WTC11 (cell line): ENCODE measurements at regions not wholly inside any gene's neighbourhood (a gene's known extent, or its start where the extent isn't known, plus 50 kb on each side); places are given as distances from the start of the nearest gene placed in this dataset.

Source experiments
- ATAC-seq: fragments of 200-7000 bp; cut with Tn5 transposase; 2 replicates; pipeline ENCODE4 v1.10.0; 2021; ENCODE audit warnings: mild to moderate bottlenecking, moderate library complexity
- CTCF ChIA-PET: fragments of 300-600 bp; sonication (Branson Sonifier 250); formaldehyde crosslinking; loops from one replicate; lab custom pipeline; 2021; ENCODE audit warnings: antibody characterized with exemption; lab: Charles Lee
- POLR2A ChIA-PET: fragments of 350-600 bp; sonication (Branson Sonifier 250); formaldehyde crosslinking; loops from one replicate; lab custom pipeline; 2021; ENCODE audit warnings: antibody characterized with exemption; lab: Charles Lee
- DNase-seq: peaks from one replicate; pipeline ENCODE4 v3.0.0; 2021; ENCODE audit warnings: low spot score
- H3K27ac Mint-ChIP-seq: 2 replicates; pipeline ENCODE4 v1.8.0; 2021; ENCODE audit warnings: mixed read lengths
- H3K27me3 Mint-ChIP-seq: 2 replicates; pipeline ENCODE4 v1.8.0; 2021; ENCODE audit warnings: low read depth, mild to moderate bottlenecking, moderate library complexity, mixed read lengths
- H3K36me3 Mint-ChIP-seq: 2 replicates; pipeline ENCODE4 v1.8.0; 2021; ENCODE audit warnings: mixed read lengths
- H3K4me1 Mint-ChIP-seq: 2 replicates; pipeline ENCODE4 v1.8.0; 2022; ENCODE audit warnings: mixed read lengths
- H3K4me3 Mint-ChIP-seq: 2 replicates; pipeline ENCODE4 v1.8.0; 2021; ENCODE audit warnings: mild to moderate bottlenecking, moderate library complexity, mixed read lengths
- H3K9me3 Mint-ChIP-seq: 2 replicates; pipeline ENCODE4 v1.8.0; 2021; ENCODE audit warnings: mixed read lengths
- CREB1 ChIP-seq: sonication (generic); formaldehyde crosslinking; IDR thresholded peaks from 2 replicates; pipeline ENCODE4 v1.8.0; 2023; ENCODE audit warnings: mild to moderate bottlenecking, missing genetic modification reagents
- CTCF ChIP-seq: fragments of 200-600 bp; IDR thresholded peaks from 2 replicates; pipeline ENCODE4 v1.8.0; 2022; ENCODE audit warnings: antibody characterized with exemption
- EMX1 ChIP-seq: fragments of 250-450 bp; sonication (Bioruptor Pico); IDR thresholded peaks from 2 replicates; pipeline ENCODE4 v1.8.0; 2021; ENCODE audit warnings: mild to moderate bottlenecking
- ESRRA ChIP-seq: sonication (generic); formaldehyde crosslinking; IDR thresholded peaks from 2 replicates; pipeline ENCODE4 v1.8.1; 2022; ENCODE audit warnings: mild to moderate bottlenecking, missing genetic modification reagents, borderline replicate concordance
- FOXJ3 ChIP-seq: sonication (generic); formaldehyde crosslinking; IDR thresholded peaks from 2 replicates; pipeline ENCODE4 v1.9.0; 2021; ENCODE audit warnings: missing genetic modification reagents, mild to moderate bottlenecking, borderline replicate concordance
- GABPB1 ChIP-seq: sonication (generic); formaldehyde crosslinking; IDR thresholded peaks from 2 replicates; pipeline ENCODE4 v1.8.1; 2023; ENCODE audit warnings: mild to moderate bottlenecking, missing genetic modification reagents
- GTF2I ChIP-seq: fragments of 250-450 bp; sonication (Bioruptor Pico); conservative IDR thresholded peaks from 2 replicates; pipeline ENCODE4 v1.4.0; 2021; ENCODE audit warnings: mild to moderate bottlenecking
- HMGA2 ChIP-seq: fragments of 250-450 bp; sonication (Bioruptor Pico); IDR thresholded peaks from 2 replicates; pipeline ENCODE4 v1.4.0; 2021; ENCODE audit warnings: mild to moderate bottlenecking, moderate library complexity
- IRF2 ChIP-seq: sonication (generic); formaldehyde crosslinking; IDR thresholded peaks from 2 replicates; pipeline ENCODE4 v1.8.0; 2022; ENCODE audit warnings: low read depth, missing genetic modification reagents, borderline replicate concordance
- MAX ChIP-seq: sonication (generic); formaldehyde crosslinking; IDR thresholded peaks from 2 replicates; pipeline ENCODE4 v1.8.0; 2022; ENCODE audit warnings: mild to moderate bottlenecking, missing genetic modification reagents
- NFATC4 ChIP-seq: fragments of 250-450 bp; sonication (Bioruptor Pico); IDR thresholded peaks from 2 replicates; pipeline ENCODE4 v1.9.0; 2021; ENCODE audit warnings: mild to moderate bottlenecking
- NFYB ChIP-seq: sonication (generic); formaldehyde crosslinking; conservative IDR thresholded peaks from 2 replicates; pipeline ENCODE4 v1.8.0; 2022; ENCODE audit warnings: low read depth, missing genetic modification reagents
- OVOL2 ChIP-seq: fragments of 250-450 bp; sonication (Bioruptor Pico); IDR thresholded peaks from 2 replicates; pipeline ENCODE4 v1.9.0; 2021; ENCODE audit warnings: mild to moderate bottlenecking, borderline replicate concordance
- TEAD4 ChIP-seq: sonication (generic); formaldehyde crosslinking; IDR thresholded peaks from 2 replicates; pipeline ENCODE4 v1.8.0; 2022; ENCODE audit warnings: mild to moderate bottlenecking, missing genetic modification reagents
- ZMAT4 ChIP-seq: fragments of 250-450 bp; sonication (Bioruptor Pico); IDR thresholded peaks from 2 replicates; pipeline ENCODE4 v1.9.0; 2021; ENCODE audit warnings: mild to moderate bottlenecking
- ZNF396 ChIP-seq: fragments of 250-450 bp; sonication (Bioruptor Pico); IDR thresholded peaks from 2 replicates; pipeline ENCODE4 v1.8.0; 2021; ENCODE audit warnings: mild to moderate bottlenecking, moderate library complexity, borderline replicate concordance
- ZNF425 ChIP-seq: fragments of 250-450 bp; sonication (Bioruptor Pico); conservative IDR thresholded peaks from 2 replicates; pipeline ENCODE4 v1.9.0; 2021; ENCODE audit warnings: mild to moderate bottlenecking
- ZNF671 ChIP-seq: fragments of 250-450 bp; sonication (Bioruptor Pico); IDR thresholded peaks from 2 replicates; pipeline ENCODE4 v1.8.0; 2021; ENCODE audit warnings: mild to moderate bottlenecking
- ZSCAN18 ChIP-seq: fragments of 250-450 bp; sonication (Bioruptor Pico); IDR thresholded peaks from 2 replicates; pipeline ENCODE4 v2.1.2; 2022; ENCODE audit warnings: mild to moderate bottlenecking, moderate library complexity
- TF ChIP-seq, protein P1 (sequence below): sonication (generic); formaldehyde crosslinking; IDR thresholded peaks from 2 replicates; pipeline ENCODE4 v1.8.0; 2023; ENCODE audit warnings: mild to moderate bottlenecking, missing genetic modification reagents
- TF ChIP-seq, protein P2 (sequence below): fragments of 250-450 bp; sonication (Bioruptor Pico); IDR thresholded peaks from 2 replicates; pipeline ENCODE4 v1.9.0; 2021; ENCODE audit warnings: moderate library complexity, mild to moderate bottlenecking, inconsistent platforms, borderline replicate concordance
- TF ChIP-seq, protein P3 (sequence below): sonication (generic); formaldehyde crosslinking; IDR thresholded peaks from 2 replicates; pipeline ENCODE4 v1.8.1; 2023; ENCODE audit warnings: mild to moderate bottlenecking, missing genetic modification reagents, moderate library complexity

DNA sequence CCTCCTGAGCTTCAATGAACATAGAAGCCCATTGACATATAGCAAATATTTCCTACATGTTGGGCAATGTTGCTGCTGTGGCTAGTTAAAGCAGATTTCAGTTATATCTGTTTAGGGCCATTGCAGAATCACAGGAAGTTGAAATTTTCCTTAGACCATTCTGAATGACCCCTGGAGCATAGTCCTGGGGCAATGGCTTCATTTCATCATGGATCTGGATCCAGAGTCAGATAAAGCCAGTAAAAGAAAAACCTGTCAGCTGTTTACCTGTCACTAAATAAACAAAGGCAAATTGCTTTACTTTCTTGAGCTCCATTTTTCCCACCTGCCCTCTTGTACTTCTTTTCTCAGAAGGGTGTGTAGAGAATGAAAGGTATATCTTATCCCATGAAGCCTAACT lies 494.0 kb upstream of the MAP3K7 start:
- TF ChIP-seq GTF2I (CRISPR knock-in tag) (no peak), IRF2 (CRISPR knock-in tag) (no peak), TEAD4 (CRISPR knock-in tag) (no peak), ESRRA (CRISPR knock-in tag) (no peak), GABPB1 (CRISPR knock-in tag) (no peak), CREB1 (CRISPR knock-in tag) (no peak), NFATC4 (no peak), HMGA2 (CRISPR knock-in tag) (no peak)
- ATAC-seq, result no peak
- Mint-ChIP-seq H3K4me1 (peaks cover 28% of the 10 kb centered on the region), H3K36me3 (no peaks in the 10 kb centered on the region), H3K27ac (no peak overlapping the region), H3K9me3 (no peaks in the 10 kb centered on the region), H3K27me3 (no peaks in the 10 kb centered on the region), H3K4me3 (no peak overlapping the region)
- no peak for DNase-seq
- CTCF ChIA-PET, result interaction anchor here (0.6 to 4.3 kb wide), 28 partner anchors 9 to 1564 kb away, joined by 3 to 31 read pairs (median 4); no protein-coding TSS in a partner anchor
- POLR2A ChIA-PET, result no interaction called here

DNA sequence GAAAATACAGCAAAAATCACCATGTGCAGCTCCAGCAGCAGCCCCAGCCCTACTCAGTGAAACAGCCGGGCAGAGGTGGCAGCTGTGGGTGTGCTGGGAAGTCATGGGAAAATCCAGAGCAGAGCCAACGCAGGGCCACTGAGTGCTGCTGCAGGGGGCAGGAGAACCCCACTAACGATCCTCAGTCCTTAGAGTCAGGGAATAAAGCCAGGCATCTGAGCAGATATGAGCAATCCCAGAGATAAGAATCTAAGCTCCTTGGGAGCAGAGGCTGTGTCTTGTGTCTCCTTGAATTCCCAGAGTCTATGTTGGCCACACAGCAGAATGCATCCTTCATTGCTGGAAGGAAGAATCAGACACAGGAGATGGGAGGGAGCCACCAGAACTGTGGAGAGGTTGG lies 493.1 kb upstream of the MAP3K7 start:
- Mint-ChIP-seq H3K36me3 (no peaks in the 10 kb centered on the region), H3K9me3 (no peaks in the 10 kb centered on the region), H3K4me3 (no peak overlapping the region), H3K4me1 (peaks cover 28% of the 10 kb centered on the region), H3K27me3 (no peaks in the 10 kb centered on the region), H3K27ac (no peak overlapping the region)
- ChIA-PET CTCF (interaction anchor here (0.6 to 4.3 kb wide), 7 partner anchors 18 to 315 kb away, joined by 3 to 31 read pairs (median 4); no protein-coding TSS in a partner anchor), POLR2A (no interaction called here)
- DNase-seq (no peak), ATAC-seq (peak; percentile 15)
- TF ChIP-seq ZNF425, result no peak
- no peak for TF ChIP-seq CTCF
- no peak for TF ChIP-seq GTF2I (CRISPR knock-in tag)
- TF ChIP-seq EMX1 (CRISPR knock-in tag), result no peak
- TF ChIP-seq NFYB (CRISPR knock-in tag), result no peak
- TF ChIP-seq ZSCAN18 (CRISPR knock-in tag), result no peak
- no peak for TF ChIP-seq OVOL2 (CRISPR knock-in tag)
- TF ChIP-seq IRF2 (CRISPR knock-in tag), result no peak

DNA sequence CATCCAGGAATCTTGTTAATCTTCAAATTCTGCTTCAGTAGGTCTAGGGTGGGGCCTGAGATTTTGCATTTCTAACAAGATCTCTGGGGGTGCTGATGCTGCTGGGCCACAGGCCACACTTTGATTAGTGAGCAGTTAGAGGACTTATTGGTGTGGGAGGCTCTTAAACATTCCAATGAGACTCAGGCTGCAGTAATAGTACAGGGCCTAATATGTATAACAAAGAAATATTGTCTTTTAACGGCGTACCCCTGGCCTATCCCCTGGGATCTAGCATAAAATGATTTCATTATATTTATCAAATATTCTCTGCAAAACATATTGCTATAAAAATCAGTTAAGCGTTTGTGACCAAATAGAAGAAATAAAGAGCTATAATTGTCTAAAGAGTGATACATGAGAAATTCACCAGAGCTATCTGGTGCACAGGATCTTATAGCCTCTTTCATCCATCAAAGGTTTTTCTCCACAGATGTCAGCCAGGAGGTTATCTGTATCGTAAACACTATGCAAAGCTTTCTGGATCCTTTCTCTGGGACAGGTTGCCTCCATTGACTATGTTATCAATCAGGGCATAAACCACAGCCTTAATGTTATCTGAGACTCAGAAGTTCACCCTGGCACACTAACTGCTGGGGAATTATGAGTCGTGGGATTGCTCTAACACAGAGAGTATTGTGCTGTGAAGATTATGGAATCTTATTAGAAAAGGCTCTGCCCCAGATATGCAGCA lies 488.5 kb upstream of the MAP3K7 start:
- H3K27me3 Mint-ChIP-seq, result no peaks in the 10 kb centered on the region
- no peak overlapping the region for H3K27ac Mint-ChIP-seq
- H3K4me1 Mint-ChIP-seq, result no peaks in the 10 kb centered on the region
- CTCF ChIA-PET, result no interaction called here
- ATAC-seq (no peak), DNase-seq (no peak)
- H3K36me3 Mint-ChIP-seq, result no peaks in the 10 kb centered on the region
- POLR2A ChIA-PET, result no interaction called here
- H3K9me3 Mint-ChIP-seq, result no peaks in the 10 kb centered on the region
- H3K4me3 Mint-ChIP-seq, result no peak overlapping the region
- TF ChIP-seq, protein P1, sequence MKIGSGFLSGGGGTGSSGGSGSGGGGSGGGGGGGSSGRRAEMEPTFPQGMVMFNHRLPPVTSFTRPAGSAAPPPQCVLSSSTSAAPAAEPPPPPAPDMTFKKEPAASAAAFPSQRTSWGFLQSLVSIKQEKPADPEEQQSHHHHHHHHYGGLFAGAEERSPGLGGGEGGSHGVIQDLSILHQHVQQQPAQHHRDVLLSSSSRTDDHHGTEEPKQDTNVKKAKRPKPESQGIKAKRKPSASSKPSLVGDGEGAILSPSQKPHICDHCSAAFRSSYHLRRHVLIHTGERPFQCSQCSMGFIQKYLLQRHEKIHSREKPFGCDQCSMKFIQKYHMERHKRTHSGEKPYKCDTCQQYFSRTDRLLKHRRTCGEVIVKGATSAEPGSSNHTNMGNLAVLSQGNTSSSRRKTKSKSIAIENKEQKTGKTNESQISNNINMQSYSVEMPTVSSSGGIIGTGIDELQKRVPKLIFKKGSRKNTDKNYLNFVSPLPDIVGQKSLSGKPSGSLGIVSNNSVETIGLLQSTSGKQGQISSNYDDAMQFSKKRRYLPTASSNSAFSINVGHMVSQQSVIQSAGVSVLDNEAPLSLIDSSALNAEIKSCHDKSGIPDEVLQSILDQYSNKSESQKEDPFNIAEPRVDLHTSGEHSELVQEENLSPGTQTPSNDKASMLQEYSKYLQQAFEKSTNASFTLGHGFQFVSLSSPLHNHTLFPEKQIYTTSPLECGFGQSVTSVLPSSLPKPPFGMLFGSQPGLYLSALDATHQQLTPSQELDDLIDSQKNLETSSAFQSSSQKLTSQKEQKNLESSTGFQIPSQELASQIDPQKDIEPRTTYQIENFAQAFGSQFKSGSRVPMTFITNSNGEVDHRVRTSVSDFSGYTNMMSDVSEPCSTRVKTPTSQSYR (CRISPR knock-in tag), result no peak
- TF ChIP-seq, protein P2, sequence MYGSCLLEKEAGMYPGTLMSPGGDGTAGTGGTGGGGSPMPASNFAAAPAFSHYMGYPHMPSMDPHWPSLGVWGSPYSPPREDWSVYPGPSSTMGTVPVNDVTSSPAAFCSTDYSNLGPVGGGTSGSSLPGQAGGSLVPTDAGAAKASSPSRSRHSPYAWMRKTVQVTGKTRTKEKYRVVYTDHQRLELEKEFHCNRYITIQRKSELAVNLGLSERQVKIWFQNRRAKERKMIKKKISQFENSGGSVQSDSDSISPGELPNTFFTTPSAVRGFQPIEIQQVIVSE (CRISPR knock-in tag), result no peak
- TF ChIP-seq, protein P3, sequence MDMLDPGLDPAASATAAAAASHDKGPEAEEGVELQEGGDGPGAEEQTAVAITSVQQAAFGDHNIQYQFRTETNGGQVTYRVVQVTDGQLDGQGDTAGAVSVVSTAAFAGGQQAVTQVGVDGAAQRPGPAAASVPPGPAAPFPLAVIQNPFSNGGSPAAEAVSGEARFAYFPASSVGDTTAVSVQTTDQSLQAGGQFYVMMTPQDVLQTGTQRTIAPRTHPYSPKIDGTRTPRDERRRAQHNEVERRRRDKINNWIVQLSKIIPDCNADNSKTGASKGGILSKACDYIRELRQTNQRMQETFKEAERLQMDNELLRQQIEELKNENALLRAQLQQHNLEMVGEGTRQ (CRISPR knock-in tag), result no peak
- TF ChIP-seq ZNF396 (no peak), ZNF671 (no peak), MAX (no peak), FOXJ3 (CRISPR knock-in tag) (no peak), ZMAT4 (CRISPR knock-in tag) (no peak), IRF2 (CRISPR knock-in tag) (no peak)
